SKM-1 treated with dmso at 0.1 percent for 144 hours (cell line): ENCODE measurements at regions not wholly inside any gene's neighbourhood (a gene's known extent, or its start where the extent isn't known, plus 50 kb on each side); places are given as distances from the start of the nearest gene placed in this dataset.

Experiments
- DNase-seq: peaks from one replicate; lab custom pipeline; 2025; ENCODE audit not compliant: unreplicated experiment; lab: John Stamatoyannopoulos, UW

DNA sequence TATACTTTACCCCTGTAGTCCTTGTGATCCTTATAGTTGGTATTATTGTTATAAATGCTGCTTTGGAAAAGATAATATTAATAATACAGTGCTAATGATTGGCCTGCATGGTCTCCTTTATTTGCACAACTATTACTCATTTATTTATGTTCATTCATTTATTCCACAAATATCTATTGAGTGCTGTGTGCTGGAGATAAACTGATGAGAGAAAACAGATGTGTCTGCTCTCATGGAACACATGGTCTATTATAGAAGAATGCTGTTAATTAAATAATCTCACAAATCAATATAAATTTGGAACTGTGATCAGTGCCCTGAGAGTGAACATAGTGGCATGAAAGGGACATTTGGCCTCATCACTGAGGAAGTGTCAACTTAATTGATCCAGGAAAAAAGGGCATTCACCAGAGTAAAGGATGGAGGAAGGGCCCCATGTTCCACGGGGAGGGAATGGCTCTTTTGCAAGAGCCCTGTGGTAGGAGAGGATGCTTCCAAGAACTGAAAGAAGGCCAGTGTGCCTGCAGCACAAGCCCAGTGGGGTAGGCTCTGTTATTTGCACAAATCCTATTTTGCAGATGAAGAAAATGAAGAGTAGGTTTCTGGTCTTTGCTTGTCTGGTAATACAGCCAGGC lies 91.5 kb upstream of the STK39 start:
- DNase-seq, result no peak

DNA sequence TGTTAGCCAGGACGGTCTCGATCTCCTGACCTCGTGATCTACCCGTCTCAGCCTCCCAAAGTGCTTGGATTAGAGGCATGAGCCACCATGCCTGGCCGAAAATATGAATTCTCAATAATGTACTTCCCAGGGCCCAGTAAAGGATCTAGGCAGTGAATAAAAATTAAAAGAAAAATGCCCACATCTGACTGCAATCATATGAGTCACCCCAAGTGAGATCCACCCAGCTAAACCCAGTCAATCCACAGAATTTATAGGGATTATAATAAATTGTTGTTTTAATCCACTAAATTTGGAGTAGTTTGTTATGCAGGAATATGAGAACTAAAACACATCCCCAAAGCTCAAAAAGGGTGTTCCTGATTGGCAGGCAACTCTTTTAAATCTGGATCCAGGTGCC lies 93.5 kb upstream of the STK39 start:
- no peak for DNase-seq

DNA sequence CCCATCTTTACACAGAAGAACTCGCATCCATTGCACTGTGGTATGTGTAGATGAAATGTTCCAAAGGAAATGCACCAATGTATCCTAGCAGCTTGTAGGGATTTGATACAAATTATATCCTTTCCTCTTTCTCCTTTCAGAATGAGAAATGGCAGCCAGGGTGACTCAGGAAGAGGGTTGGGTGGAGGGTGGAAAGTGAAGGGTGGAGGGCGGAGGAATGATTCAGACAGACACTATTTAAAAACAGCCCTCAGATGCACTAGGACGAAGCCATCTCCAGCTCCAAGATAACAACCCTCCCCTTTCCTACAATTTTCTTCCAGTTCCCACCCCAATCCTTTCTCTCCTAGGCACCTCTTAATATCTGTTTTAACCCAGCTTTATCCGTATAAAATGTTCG lies 96.2 kb upstream of the STK39 start:
- DNase-seq, result no peak

GRCh38 chr2:168344706-168345105 lies 97.3 kb upstream of the STK39 start:
- DNase-seq, result no peak

GRCh38 chr2:168345601-168346000 lies 98.2 kb upstream of the STK39 start:
- peak; percentile 54 for DNase-seq

- DNase-seq, result peak; percentile 55
These were observed 99.5 kb upstream of the STK39 start for GRCh38 chr2:168346725-168347477.

GRCh38 chr2:168348076-168348475 lies 100.7 kb upstream of the STK39 start:
- peak; percentile 15 for DNase-seq

GRCh38 chr2:168350380-168350779 lies 103.0 kb upstream of the STK39 start:
- no peak for DNase-seq

DNA sequence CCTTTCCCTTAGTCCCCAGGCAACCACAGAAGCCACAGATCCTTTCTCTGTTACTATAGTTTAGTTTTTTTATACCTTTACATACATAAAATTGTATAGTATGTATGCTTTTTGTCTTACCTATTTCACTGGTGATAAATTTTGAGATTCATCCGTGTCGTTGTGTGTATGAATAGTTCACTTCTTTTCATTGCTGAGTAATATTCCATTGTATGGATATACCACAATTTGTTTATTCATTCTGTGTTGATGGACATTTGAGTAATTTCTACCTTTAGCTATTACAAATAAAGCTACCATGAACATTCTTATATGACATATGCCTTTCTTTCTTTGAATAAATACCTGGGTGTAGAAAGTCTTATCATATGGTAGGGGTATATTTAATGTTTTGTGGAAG lies 102.8 kb upstream of the CERS6 start:
- no peak for DNase-seq

GRCh38 chr2:168354499-168354898 lies 101.6 kb upstream of the CERS6 start:
- no peak for DNase-seq

- no peak for DNase-seq
These were observed 101.0 kb upstream of the CERS6 start for GRCh38 chr2:168355121-168355520.

- DNase-seq, result no peak
These were observed 100.1 kb upstream of the CERS6 start for GRCh38 chr2:168355779-168356476.

GRCh38 chr2:168356477-168356835 lies 99.6 kb upstream of the CERS6 start:
- DNase-seq, result no peak

DNA sequence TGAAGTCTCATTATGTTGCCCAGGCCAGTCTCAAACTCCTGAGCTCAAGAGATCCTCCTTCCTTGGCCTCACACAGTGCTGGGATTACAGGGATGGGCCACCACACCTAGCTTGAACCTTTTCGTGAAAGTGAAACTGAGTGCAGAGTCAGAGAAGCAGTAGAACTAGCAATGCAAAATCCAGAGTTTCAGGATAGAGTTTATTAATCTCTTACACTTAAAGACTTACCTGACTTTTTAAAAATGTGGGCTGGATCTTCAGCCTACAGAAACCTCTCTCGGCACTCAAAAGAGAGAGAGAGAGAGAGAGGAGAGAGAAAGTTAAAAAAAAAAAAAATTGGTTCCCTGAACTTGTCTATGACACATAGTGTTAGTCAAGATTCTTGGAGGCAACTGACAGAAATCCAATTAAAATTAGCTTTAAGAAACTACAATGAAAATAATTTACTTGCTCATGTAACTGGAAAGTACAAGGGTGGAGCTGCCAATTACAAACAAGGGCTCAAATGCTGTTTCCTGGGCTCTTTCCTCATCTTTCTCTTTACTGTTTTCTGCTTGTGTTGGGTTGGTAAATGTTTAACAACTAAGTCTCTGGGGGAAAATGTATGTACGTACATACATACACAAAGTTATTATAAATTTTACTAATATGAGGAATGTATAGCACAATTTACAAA lies 98.1 kb upstream of the CERS6 start:
- DNase-seq, result no peak

DNA sequence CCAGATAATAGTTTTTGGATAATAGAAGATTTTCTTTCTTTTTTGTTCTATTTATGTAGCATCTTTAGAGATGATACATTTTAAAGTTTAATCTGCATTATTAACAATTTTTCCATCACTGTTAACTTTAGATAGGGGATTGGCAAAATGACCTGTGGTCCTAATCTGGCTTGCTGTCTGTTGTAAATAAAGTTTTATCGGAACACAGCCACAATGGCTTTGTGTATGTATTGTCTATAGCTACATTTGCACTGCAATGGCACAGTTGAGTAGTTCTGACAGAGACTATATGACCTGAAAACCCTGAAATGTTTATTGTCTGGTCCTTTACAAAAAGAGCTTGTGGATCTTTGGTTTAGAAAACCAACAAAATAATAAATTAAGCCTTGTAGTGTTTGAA lies 97.0 kb upstream of the CERS6 start:
- DNase-seq, result no peak

GRCh38 chr2:168363347-168364092 lies 92.6 kb upstream of the CERS6 start:
- peak; percentile 37 for DNase-seq

DNA sequence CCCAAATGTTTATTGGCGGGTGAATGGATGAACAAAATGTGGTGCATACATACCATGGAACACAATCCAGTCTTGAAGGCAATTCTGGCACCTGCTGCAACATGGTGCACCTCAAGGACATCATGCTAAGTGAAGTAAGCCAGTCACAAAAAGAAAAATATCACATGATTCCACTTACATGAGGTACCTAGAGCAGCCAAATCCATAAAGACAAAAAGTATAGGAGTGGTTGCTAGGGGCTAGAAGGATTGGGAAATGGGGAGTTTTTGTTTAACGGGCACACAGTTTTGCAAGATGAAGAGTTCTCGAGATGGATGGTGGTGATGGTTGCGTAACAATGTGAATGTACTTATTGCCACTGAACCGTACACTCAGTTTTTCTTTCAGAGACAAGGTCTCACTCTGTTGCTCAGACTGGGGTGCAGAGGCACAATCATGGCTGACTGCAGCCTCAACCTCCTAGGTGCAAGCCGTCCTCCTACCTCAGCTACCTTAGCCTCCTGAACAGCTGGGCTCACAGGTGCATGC lies 90.9 kb upstream of the CERS6 start:
- DNase-seq, result peak; percentile 33

DNA sequence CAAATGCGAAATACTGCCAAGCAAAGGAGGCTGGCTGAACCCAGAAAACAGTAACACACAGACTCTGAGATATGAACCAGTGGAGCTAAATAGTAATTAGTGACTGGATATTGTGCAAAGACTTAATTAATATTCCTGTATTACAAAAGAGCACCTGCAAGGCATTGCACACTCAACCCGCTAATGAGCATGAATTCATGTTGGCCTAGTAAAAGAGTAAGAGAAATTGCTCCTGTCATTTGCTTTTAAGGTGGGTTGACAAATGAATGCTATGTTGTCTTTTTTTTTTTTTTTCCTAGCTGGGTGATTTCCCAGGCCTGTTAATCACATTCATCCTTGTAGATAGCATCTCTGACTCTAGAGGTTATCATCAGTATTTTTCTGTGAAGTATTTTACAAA lies 87.0 kb upstream of the CERS6 start:
- DNase-seq, result no peak

DNA sequence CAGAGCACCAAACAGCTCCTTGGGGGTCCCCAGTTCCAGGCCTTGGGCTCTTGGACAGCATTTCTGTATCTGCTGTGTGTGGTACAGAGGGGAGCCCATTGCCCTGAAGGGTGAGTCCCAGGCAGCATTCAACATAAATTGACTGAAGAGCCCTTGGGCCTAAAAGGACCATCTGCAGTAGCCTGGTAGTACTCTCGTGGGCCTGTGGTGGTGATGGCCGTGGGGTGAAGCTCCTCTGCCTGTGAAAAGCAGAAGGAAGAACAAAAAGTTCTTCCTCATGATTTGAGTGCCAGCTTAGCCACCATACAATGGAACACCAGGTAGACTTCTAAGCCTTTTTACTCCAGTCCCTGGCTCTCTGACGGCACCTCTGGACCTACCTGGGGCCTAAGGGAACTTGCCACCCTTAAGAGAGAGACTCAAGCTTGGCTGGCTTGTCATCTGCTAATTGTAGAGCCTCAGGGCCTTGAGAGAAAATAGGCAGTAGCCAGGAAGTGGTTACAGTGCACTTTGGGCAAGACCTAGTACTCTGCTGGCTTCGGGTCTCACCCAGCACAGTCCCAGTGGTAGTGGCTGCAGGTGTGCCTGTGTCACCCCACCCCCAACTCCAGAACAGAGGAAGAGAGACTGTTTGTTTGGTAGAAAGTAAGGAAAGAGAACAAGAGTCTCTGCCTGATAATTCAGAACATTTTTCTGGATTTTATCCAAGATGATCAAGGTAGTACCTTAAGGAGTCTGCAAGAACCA lies 84.6 kb upstream of the CERS6 start:
- DNase-seq, result no peak

DNA sequence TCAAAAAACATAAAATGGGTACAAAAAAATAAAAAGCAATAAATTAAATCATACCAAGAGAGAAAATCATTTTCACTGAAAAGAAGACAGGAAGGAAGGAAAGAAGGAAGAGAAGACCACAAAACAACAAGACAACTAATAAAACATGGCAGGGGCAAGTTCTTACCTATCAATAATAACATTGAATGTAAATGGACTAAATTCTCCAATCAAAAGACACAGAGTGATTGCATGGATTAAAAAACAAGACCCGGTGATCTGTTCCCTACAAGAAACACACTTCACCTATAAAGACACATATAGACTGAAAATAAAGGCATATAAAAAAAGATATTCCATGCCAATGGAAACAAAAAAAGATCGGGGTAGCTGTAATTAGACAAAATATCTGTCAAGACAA lies 82.6 kb upstream of the CERS6 start:
- DNase-seq, result no peak
